ENCODE measurements at regions not wholly inside any gene's neighbourhood (a gene's known extent, or its start where the extent isn't known, plus 50 kb on each side); places are given as distances from the start of the nearest gene placed in this dataset.

- Histone ChIP-seq H3K27ac (no peak overlapping the region), H3K4me1 (replicated peaks in 1 of 2) (peaks cover 0 to 8% of the 10 kb centered on the region in 2 donors), H3K4me3 (no peak overlapping the region)
- no peak for ATAC-seq (replicated peaks in 6 of 8)
- 0 to 100% (median 50%) methylated on average over 1 of the region's 1 CpG; no CpG with 5 or more reads in 4 of the 10 experiments for WGBS, 10 experiments
- in situ Hi-C loops (cut with MboI; ENCODE audit: low pct_unique_long_range_greater_than_20kb in 2 of 9, low sequenced_read_pairs in 9 of 9, unreplicated experiment in 9 of 9) = no loop called here
Measured at GRCh38 chr13:84933797-84934196, 865.4 kb downstream of the SLITRK6 start.

DNA sequence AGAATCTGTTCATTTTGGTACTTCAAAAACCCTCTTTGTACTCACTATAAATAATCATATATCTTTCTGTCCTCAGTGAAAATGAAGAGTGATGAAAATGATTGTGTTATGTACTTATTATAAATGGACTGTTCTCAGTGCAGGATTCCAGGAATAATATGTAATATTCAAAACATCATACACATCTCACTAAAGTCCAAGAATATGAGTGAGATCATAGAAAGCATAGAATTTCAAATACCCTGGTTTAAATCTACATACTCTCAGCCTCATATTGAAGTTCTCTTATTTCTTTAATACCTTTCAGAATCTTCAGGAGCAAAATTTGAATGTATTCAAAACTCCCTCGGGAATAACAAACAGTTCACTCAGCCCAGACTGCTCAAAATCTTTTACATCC, 868.0 kb downstream of the SLITRK6 start:
- peak in 2 of 8 experiments; percentile 20 to 96 for ATAC-seq (replicated peaks in 6 of 8)
- in situ Hi-C loops (cut with MboI; ENCODE audit: low pct_unique_long_range_greater_than_20kb in 2 of 9, low sequenced_read_pairs in 9 of 9, unreplicated experiment in 9 of 9) = no loop called here
- no peak overlapping the region for H3K4me3 ChIP-seq
- WGBS, 10 experiments = 0 to 86% (median 25%) methylated on average over 1 of the region's 1 CpG; no CpG with 5 or more reads in 2 of the 10 experiments
- peaks cover 0 to 8% of the 10 kb centered on the region in 2 donors for H3K4me1 ChIP-seq (replicated peaks in 1 of 2)
- H3K27ac ChIP-seq = no peak overlapping the region

DNA sequence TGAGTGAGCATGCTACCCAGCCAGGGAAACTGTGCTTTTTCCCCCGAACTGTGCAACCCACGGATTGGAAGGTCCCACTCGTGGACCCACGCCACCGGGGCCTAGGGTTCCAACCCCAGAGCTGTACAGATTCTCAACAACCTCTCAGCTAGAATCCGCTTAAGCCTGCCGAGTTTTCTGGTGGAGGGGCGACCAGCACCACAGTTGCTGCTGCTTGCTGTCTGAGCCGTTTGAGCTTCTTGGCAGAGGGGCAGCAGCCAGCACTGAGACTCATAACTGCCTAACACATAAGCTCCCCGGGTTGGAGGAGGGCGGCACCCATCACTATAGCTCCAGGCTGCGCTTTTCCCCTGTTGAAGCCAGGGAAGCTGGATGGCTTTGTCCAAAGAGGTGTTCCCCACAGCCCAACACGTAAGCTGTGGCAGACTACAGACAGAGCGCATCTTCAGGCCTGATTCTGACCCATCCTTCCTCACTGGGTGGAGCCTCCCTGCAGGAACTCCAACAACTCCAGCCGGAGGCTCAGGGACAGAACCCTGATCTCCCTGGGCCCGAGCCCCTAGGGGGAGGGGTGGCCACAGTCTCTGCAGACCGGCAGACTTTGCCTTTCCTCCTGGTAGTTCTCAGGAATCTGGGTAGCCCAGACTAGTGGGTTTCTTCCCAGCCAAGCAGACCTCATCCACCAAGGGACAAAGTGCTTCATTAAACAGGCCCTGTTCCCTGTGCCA, 871.6 kb downstream of the SLITRK6 start:
- in situ Hi-C loops (cut with MboI; ENCODE audit: low pct_unique_long_range_greater_than_20kb in 2 of 9, low sequenced_read_pairs in 9 of 9, unreplicated experiment in 9 of 9) = no loop called here
- Histone ChIP-seq H3K4me3 (no peak overlapping the region), H3K4me1 (replicated peaks in 1 of 2) (no peaks in the 10 kb centered on the region), H3K27ac (no peak overlapping the region)
- WGBS, 10 experiments = 15 to 97% (median 66%) methylated on average over 1 to 10 of the region's 17 CpGs; no CpG with 5 or more reads in 4 of the 10 experiments
- no peak for ATAC-seq (replicated peaks in 6 of 8)

GRCh38 chr13:84925443-84925842, 873.8 kb downstream of the SLITRK6 start:
- 8 to 100% (median 83%) methylated on average over 1 to 4 of the region's 4 CpGs; no CpG with 5 or more reads in 1 of the 10 experiments for WGBS, 10 experiments

GRCh38 chr13:84923831-84924230, 875.4 kb downstream of the SLITRK6 start:
- no peak overlapping the region for H3K27ac ChIP-seq
- 0 to 75% (median 37%) methylated on average over 1 of the region's 1 CpG; no CpG with 5 or more reads in 4 of the 10 experiments for WGBS, 10 experiments
- H3K4me1 ChIP-seq (replicated peaks in 1 of 2) = no peaks in the 10 kb centered on the region
- ATAC-seq (replicated peaks in 6 of 8) = no peak
- H3K4me3 ChIP-seq = no peak overlapping the region
- in situ Hi-C loops (cut with MboI; ENCODE audit: low pct_unique_long_range_greater_than_20kb in 2 of 9, low sequenced_read_pairs in 9 of 9, unreplicated experiment in 9 of 9) = loop anchor here in 6 of 9 experiments (25.0 kb wide), 1 partner anchor 888 kb away; no protein-coding TSS in a partner anchor

More at GRCh38 chr13:84925443-84925842, 873.8 kb downstream of the SLITRK6 start:
- Histone ChIP-seq H3K27ac (no peak overlapping the region), H3K4me1 (replicated peaks in 1 of 2) (no peaks in the 10 kb centered on the region), H3K4me3 (no peak overlapping the region)
- peak in 4 of 8 experiments; percentile 33 to 77 (median 50) for ATAC-seq (replicated peaks in 6 of 8)
- in situ Hi-C loops (cut with MboI; ENCODE audit: low pct_unique_long_range_greater_than_20kb in 2 of 9, low sequenced_read_pairs in 9 of 9, unreplicated experiment in 9 of 9) = no loop called here

DNA sequence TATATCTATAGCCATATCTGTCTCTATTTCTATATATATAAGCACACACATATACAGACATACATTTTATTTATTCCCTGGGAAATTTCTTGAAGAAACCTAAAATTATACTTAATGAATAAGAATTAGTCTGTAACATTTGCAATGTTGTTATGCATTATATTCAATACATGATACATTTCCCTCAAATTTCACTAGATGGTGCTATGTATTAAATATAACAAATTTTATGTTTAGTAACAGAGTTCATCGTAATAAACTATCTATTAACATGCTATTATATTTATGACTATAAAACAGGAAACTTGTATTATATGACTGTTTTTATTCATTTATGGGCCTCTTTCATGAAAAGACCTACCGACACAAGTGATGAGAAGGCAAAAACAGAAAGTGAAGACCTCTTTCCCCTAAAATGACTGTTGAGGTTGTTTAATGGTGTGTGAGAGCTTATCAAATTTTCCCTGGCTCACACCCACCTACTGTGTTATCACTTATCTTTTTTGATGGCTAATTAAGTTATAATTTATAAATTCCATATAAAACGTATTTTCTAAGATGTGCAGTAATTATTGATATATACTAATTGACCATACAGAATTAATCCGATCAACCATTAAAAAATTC, 881.9 kb downstream of the SLITRK6 start:
- no peak overlapping the region for H3K4me3 ChIP-seq
- WGBS, 10 experiments = 4 to 94% (median 60%) methylated on average over 1 to 4 of the region's 4 CpGs; no CpG with 5 or more reads in 1 of the 10 experiments

GRCh38 chr13:84912720-84913119, 886.5 kb downstream of the SLITRK6 start:
- Histone ChIP-seq H3K4me1 (replicated peaks in 1 of 2) (no peaks in the 10 kb centered on the region), H3K27ac (no peak overlapping the region), H3K4me3 (no peak overlapping the region)
- no peak for ATAC-seq (replicated peaks in 6 of 8)
- WGBS, 10 experiments = 0 to 100% (median 84%) methylated on average over 1 to 2 of the region's 2 CpGs; no CpG with 5 or more reads in 4 of the 10 experiments
- in situ Hi-C loops (cut with MboI; ENCODE audit: low pct_unique_long_range_greater_than_20kb in 2 of 9, low sequenced_read_pairs in 9 of 9, unreplicated experiment in 9 of 9) = loop anchor here in 8 of 9 experiments (10.0 to 25.0 kb wide), 2 partner anchors 892 to 900 kb away; no protein-coding TSS in a partner anchor

More for the DNA sequence above, 881.9 kb downstream of the SLITRK6 start:
- H3K27ac ChIP-seq = no peak overlapping the region
- no peaks in the 10 kb centered on the region for H3K4me1 ChIP-seq (replicated peaks in 1 of 2)
- in situ Hi-C loops (cut with MboI; ENCODE audit: low pct_unique_long_range_greater_than_20kb in 2 of 9, low sequenced_read_pairs in 9 of 9, unreplicated experiment in 9 of 9) = loop anchor here in 8 of 9 experiments (10.0 to 25.0 kb wide), 2 partner anchors 887 to 895 kb away; no protein-coding TSS in a partner anchor
- ATAC-seq (replicated peaks in 6 of 8) = peak in 1 of 8 experiments; percentile 56

GRCh38 chr13:84910423-84910822, 888.8 kb downstream of the SLITRK6 start:
- no peak overlapping the region for H3K27ac ChIP-seq
- no peaks in the 10 kb centered on the region for H3K4me1 ChIP-seq (replicated peaks in 1 of 2)
- WGBS, 10 experiments = 4 to 79% (median 59%) methylated on average over 2 of the region's 2 CpGs
- ATAC-seq (replicated peaks in 6 of 8) = no peak
- H3K4me3 ChIP-seq = no peak overlapping the region
- in situ Hi-C loops (cut with MboI; ENCODE audit: low pct_unique_long_range_greater_than_20kb in 2 of 9, low sequenced_read_pairs in 9 of 9, unreplicated experiment in 9 of 9) = loop anchor here in 8 of 9 experiments (10.0 to 25.0 kb wide), 2 partner anchors 894 to 902 kb away; no protein-coding TSS in a partner anchor

DNA sequence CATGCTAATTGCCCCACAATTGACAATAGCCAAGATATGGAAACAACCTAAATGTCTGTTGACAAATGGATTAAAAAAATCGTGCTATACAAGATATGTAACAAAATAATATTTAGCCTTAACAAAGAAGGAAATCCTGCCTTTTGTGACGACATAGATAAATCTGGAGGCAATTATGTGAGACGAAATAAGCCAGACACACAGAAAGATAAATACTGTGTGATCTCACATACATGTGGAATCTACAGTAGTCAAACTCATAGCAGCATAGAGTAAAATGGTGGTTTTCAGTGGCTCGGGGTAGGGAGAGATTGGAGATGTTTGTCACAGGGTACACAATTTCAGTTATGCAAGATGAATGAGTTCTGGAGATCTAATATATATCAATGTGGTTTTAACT, 895.8 kb downstream of the SLITRK6 start:
- peak in 1 of 8 experiments; percentile 20 for ATAC-seq (replicated peaks in 6 of 8)
- 0 to 67% (median 34%) methylated on average over 3 to 4 of the region's 4 CpGs for WGBS, 10 experiments
- in situ Hi-C loops (cut with MboI; ENCODE audit: low pct_unique_long_range_greater_than_20kb in 2 of 9, low sequenced_read_pairs in 9 of 9, unreplicated experiment in 9 of 9) = loop anchor here in 6 of 9 experiments (25.0 kb wide), 1 partner anchor 909 kb away; no protein-coding TSS in a partner anchor

GRCh38 chr13:84902243-84902642, 897.0 kb downstream of the SLITRK6 start:
- ATAC-seq (replicated peaks in 6 of 8) = peak in 5 of 8 experiments; percentile 40 to 79 (median 64)

More for the DNA sequence above, 895.8 kb downstream of the SLITRK6 start:
- H3K4me1 ChIP-seq (replicated peaks in 1 of 2) = no peaks in the 10 kb centered on the region
- no peak overlapping the region for H3K27ac ChIP-seq
- no peak overlapping the region for H3K4me3 ChIP-seq

DNA sequence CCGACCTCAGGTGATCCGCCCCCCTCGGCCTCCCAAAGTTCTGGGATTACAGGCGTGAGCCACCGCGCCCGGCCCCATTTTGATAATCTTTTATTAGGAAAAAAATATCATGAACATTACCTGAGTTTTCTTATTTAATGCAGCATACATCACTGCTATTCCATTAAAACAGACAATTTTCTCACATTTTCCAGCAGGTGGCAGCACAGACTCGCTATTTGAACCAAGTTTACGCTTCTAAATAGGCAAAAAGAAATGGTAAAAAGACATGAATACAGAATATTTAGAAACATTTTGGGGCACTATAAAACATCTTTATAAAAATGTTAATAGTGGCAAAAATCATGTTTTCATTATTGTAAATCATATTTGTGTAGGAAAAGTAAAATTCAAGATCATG, 903.1 kb downstream of the SLITRK6 start:
- in situ Hi-C loops (cut with MboI; ENCODE audit: low pct_unique_long_range_greater_than_20kb in 2 of 9, low sequenced_read_pairs in 9 of 9, unreplicated experiment in 9 of 9) = loop anchor here in 1 of 9 experiments (10.0 kb wide), 1 partner anchor 919 kb away; no protein-coding TSS in a partner anchor
- peak in 3 of 8 experiments; percentile 39 to 67 (median 44) for ATAC-seq (replicated peaks in 6 of 8)
- Histone ChIP-seq H3K4me3 (no peak overlapping the region), H3K4me1 (replicated peaks in 1 of 2) (no peaks in the 10 kb centered on the region), H3K27ac (no peak overlapping the region)
- 0 to 34% (median 13%) methylated on average over 1 to 9 of the region's 9 CpGs; no CpG with 5 or more reads in 1 of the 10 experiments for WGBS, 10 experiments

More at GRCh38 chr13:84902243-84902642, 897.0 kb downstream of the SLITRK6 start:
- WGBS, 10 experiments = 0 to 100% (median 79%) methylated on average over 1 of the region's 1 CpG; no CpG with 5 or more reads in 4 of the 10 experiments
- in situ Hi-C loops (cut with MboI; ENCODE audit: low pct_unique_long_range_greater_than_20kb in 2 of 9, low sequenced_read_pairs in 9 of 9, unreplicated experiment in 9 of 9) = loop anchor here in 6 of 9 experiments (25.0 kb wide), 1 partner anchor 910 kb away; no protein-coding TSS in a partner anchor
- Histone ChIP-seq H3K4me3 (no peak overlapping the region), H3K4me1 (replicated peaks in 1 of 2) (no peaks in the 10 kb centered on the region), H3K27ac (no peak overlapping the region)

GRCh38 chr13:84894749-84895148, 904.5 kb downstream of the SLITRK6 start:
- Histone ChIP-seq H3K4me1 (replicated peaks in 1 of 2) (no peaks in the 10 kb centered on the region), H3K4me3 (no peak overlapping the region), H3K27ac (no peak overlapping the region)
- WGBS, 10 experiments = 85 to 97% (median 94%) methylated on average over 2 to 12 of the region's 23 CpGs; no CpG with 5 or more reads in 5 of the 10 experiments
- ATAC-seq (replicated peaks in 6 of 8) = no peak
- in situ Hi-C loops (cut with MboI; ENCODE audit: low pct_unique_long_range_greater_than_20kb in 2 of 9, low sequenced_read_pairs in 9 of 9, unreplicated experiment in 9 of 9) = loop anchor here in 1 of 9 experiments (10.0 kb wide), 1 partner anchor 920 kb away; no protein-coding TSS in a partner anchor

Measured in motor neuron (in vitro differentiated cells).